ENCODE measurements at regions not wholly inside any gene's neighbourhood (a gene's known extent, or its start where the extent isn't known, plus 50 kb on each side); places are given as distances from the start of the nearest gene placed in this dataset.

DNA sequence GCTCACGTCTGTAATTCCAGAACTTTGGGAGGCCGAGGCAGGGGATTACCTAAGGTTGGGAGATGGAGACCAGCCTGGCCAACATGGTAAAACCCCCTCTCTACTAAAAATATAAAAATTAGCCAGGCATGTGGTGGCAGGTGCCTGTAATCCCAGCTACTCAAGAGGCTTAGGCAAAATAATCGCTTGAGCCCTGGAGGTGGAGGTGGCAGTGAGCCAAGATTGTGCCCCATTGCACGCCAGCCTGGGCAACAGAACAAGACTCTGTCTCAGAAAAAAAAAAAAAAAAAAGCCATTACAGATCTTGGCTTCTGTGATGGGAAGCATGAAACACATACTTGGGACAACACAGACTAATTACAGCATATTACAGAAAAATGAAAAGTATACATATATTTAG is 1404.5 kb upstream of the SPRY2 start:
- Mint-ChIP-seq H3K36me3 (ENCODE audit: low read depth) (no peaks in the 10 kb centered on the region), H3K27me3 (ENCODE audit: low read depth) (no peaks in the 10 kb centered on the region), H3K27ac (no peak overlapping the region), H3K9me3 (ENCODE audit: insufficient read depth) (peaks cover 8% of the 10 kb centered on the region), H3K4me3 (no peak overlapping the region), H3K4me1 (ENCODE audit: low read depth) (no peaks in the 10 kb centered on the region)
- ChIA-PET POLR2A (no interaction called here), CTCF (no interaction called here)
- ATAC-seq (no peak), DNase-seq (no peak)

DNA sequence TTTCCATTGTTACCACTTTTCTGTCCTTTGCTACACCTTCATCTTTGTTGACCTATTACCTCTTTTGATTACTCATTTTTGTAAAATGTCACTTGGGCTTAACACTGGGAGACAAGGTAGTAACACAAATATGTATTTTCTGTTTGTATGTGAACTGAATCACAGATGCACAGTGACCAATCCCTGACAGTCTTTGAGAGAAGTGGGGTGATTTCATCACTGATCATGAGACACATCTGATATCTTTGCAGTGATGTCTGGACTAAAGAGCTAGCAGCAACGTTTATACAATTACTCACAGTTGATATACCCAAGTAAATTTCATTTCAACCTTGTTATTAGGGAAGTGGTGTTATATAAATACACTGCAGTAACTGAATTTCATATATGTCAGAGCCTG is 1397.4 kb upstream of the SPRY2 start:
- DNase-seq (no peak), ATAC-seq (no peak)
- ChIA-PET CTCF (no interaction called here), POLR2A (no interaction called here)
- Mint-ChIP-seq H3K4me1 (ENCODE audit: low read depth) (no peaks in the 10 kb centered on the region), H3K4me3 (no peak overlapping the region), H3K36me3 (ENCODE audit: low read depth) (no peaks in the 10 kb centered on the region), H3K27me3 (ENCODE audit: low read depth) (no peaks in the 10 kb centered on the region), H3K27ac (no peak overlapping the region), H3K9me3 (ENCODE audit: insufficient read depth) (peaks cover 15% of the 10 kb centered on the region)

- no peaks in the 10 kb centered on the region for H3K36me3 Mint-ChIP-seq (ENCODE audit: low read depth)
Observed at GRCh38 chr13:81726037-81726726, 1385.3 kb upstream of the SPRY2 start.

GRCh38 chr13:81722456-81722855 is 1381.5 kb upstream of the SPRY2 start:
- Mint-ChIP-seq H3K9me3 (ENCODE audit: insufficient read depth) (peaks cover 33% of the 10 kb centered on the region), H3K4me3 (no peak overlapping the region), H3K4me1 (ENCODE audit: low read depth) (no peaks in the 10 kb centered on the region), H3K27ac (no peak overlapping the region), H3K27me3 (ENCODE audit: low read depth) (no peaks in the 10 kb centered on the region), H3K36me3 (ENCODE audit: low read depth) (no peaks in the 10 kb centered on the region)
- ATAC-seq, result no peak
- no peak for DNase-seq
- CTCF ChIA-PET, result no interaction called here
- POLR2A ChIA-PET, result no interaction called here

More at GRCh38 chr13:81726037-81726726, 1385.3 kb upstream of the SPRY2 start:
- DNase-seq (no peak), ATAC-seq (no peak)
- ChIA-PET POLR2A (no interaction called here), CTCF (no interaction called here)
- H3K4me3 Mint-ChIP-seq, result no peak overlapping the region
- H3K9me3 Mint-ChIP-seq (ENCODE audit: insufficient read depth), result peaks cover 24% of the 10 kb centered on the region
- H3K4me1 Mint-ChIP-seq (ENCODE audit: low read depth), result no peaks in the 10 kb centered on the region
- H3K27ac Mint-ChIP-seq, result no peak overlapping the region
- no peaks in the 10 kb centered on the region for H3K27me3 Mint-ChIP-seq (ENCODE audit: low read depth)

- Mint-ChIP-seq H3K4me3 (no peak overlapping the region), H3K27me3 (ENCODE audit: low read depth) (no peaks in the 10 kb centered on the region), H3K9me3 (ENCODE audit: insufficient read depth) (peaks cover 25% of the 10 kb centered on the region), H3K4me1 (ENCODE audit: low read depth) (no peaks in the 10 kb centered on the region), H3K36me3 (ENCODE audit: low read depth) (no peaks in the 10 kb centered on the region), H3K27ac (no peak overlapping the region)
- ChIA-PET POLR2A (no interaction called here), CTCF (no interaction called here)
- ATAC-seq, result no peak
- no peak for DNase-seq
Observed at GRCh38 chr13:81721400-81721799, 1380.5 kb upstream of the SPRY2 start.

DNA sequence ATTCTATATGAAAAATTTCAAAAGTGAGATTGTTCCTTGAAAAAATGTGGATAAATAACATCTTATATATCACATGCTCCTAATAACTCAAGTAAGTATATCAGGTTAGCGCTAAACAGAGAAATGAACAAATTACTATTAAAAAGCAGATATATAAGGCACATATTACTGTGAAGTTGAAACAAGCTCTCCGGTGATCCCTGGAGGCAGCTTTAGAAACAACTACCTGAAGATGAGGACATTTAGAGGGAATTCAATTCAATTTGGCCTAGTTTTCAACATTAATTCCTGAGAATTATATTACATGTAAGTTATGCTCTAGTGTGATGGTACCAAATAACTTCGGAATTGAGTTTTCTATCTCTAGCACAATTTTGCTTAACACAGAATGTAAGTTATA is 1373.6 kb upstream of the SPRY2 start:
- H3K4me1 Mint-ChIP-seq (ENCODE audit: low read depth), result no peaks in the 10 kb centered on the region

DNA sequence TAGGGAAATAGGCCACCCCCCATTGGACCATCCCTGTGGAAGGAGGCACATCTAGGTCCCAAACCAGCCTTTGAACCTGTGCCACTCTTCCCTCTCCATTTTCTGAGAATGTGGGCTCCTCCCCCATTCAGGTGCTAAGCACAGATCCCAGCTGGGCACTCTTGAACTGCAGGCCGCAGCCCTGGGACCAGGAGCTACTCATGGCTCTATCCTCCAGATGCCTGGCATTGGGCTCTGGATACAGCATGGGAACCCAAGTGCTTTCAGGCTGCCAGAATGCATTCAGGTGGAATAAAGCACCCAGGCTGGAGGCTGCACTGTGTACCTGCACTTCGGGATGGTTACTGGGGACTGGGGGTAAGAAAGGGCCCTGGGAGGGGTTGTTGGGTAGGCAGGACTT is 1372.3 kb upstream of the SPRY2 start:
- ATAC-seq (no peak), DNase-seq (no peak)
- POLR2A ChIA-PET, result no interaction called here
- CTCF ChIA-PET, result no interaction called here
- H3K4me3 Mint-ChIP-seq, result no peak overlapping the region
- no peaks in the 10 kb centered on the region for H3K36me3 Mint-ChIP-seq (ENCODE audit: low read depth)
- no peaks in the 10 kb centered on the region for H3K27me3 Mint-ChIP-seq (ENCODE audit: low read depth)
- H3K4me1 Mint-ChIP-seq (ENCODE audit: low read depth), result no peaks in the 10 kb centered on the region
- H3K9me3 Mint-ChIP-seq (ENCODE audit: insufficient read depth), result peaks cover 25% of the 10 kb centered on the region
- H3K27ac Mint-ChIP-seq, result no peak overlapping the region

More for the DNA sequence above, 1373.6 kb upstream of the SPRY2 start:
- H3K4me3 Mint-ChIP-seq, result no peak overlapping the region
- no peak for ATAC-seq
- ChIA-PET CTCF (no interaction called here), POLR2A (no interaction called here)
- no peak for DNase-seq
- no peaks in the 10 kb centered on the region for H3K36me3 Mint-ChIP-seq (ENCODE audit: low read depth)
- H3K27ac Mint-ChIP-seq, result no peak overlapping the region
- H3K9me3 Mint-ChIP-seq (ENCODE audit: insufficient read depth), result peaks cover 16% of the 10 kb centered on the region
- no peaks in the 10 kb centered on the region for H3K27me3 Mint-ChIP-seq (ENCODE audit: low read depth)

- POLR2A ChIA-PET, result no interaction called here
- no peaks in the 10 kb centered on the region for H3K36me3 Mint-ChIP-seq (ENCODE audit: low read depth)
- H3K27me3 Mint-ChIP-seq (ENCODE audit: low read depth), result no peaks in the 10 kb centered on the region
- DNase-seq (no peak), ATAC-seq (no peak)
- H3K4me1 Mint-ChIP-seq (ENCODE audit: low read depth), result no peaks in the 10 kb centered on the region
- CTCF ChIA-PET, result no interaction called here
- no peak overlapping the region for H3K4me3 Mint-ChIP-seq
- H3K27ac Mint-ChIP-seq, result no peak overlapping the region
- H3K9me3 Mint-ChIP-seq (ENCODE audit: insufficient read depth), result peaks cover 13% of the 10 kb centered on the region
Observed at GRCh38 chr13:81697826-81698225, 1356.9 kb upstream of the SPRY2 start.

DNA sequence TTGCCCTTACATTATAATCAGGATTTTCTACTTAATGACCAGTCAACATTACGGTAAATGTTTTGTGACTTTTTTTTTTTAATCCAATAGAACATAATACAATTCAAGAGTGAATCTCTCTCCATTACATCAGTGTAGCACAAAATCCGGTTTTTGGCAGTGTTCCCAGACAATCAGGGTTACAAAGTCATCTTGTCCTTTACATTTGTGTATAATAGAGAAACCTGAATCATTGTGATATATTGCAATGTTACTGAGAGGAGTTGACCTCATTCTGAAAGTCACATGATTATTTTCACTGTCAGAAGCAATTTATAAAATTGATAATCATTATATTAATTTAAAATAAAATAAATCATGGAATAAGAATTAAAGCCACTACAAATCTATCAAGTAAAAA is 1346.0 kb upstream of the SPRY2 start:
- Mint-ChIP-seq H3K4me1 (ENCODE audit: low read depth) (no peaks in the 10 kb centered on the region), H3K9me3 (ENCODE audit: insufficient read depth) (peaks cover 3% of the 10 kb centered on the region), H3K36me3 (ENCODE audit: low read depth) (no peaks in the 10 kb centered on the region), H3K27me3 (ENCODE audit: low read depth) (no peaks in the 10 kb centered on the region), H3K27ac (no peak overlapping the region), H3K4me3 (no peak overlapping the region)
- POLR2A ChIA-PET, result no interaction called here
- no peak for ATAC-seq
- DNase-seq, result no peak
- CTCF ChIA-PET, result no interaction called here

- DNase-seq (no peak), ATAC-seq (no peak)
- Mint-ChIP-seq H3K9me3 (ENCODE audit: insufficient read depth) (peaks cover 5% of the 10 kb centered on the region), H3K27me3 (ENCODE audit: low read depth) (no peaks in the 10 kb centered on the region), H3K4me1 (ENCODE audit: low read depth) (no peaks in the 10 kb centered on the region), H3K4me3 (no peak overlapping the region), H3K36me3 (ENCODE audit: low read depth) (no peaks in the 10 kb centered on the region), H3K27ac (no peak overlapping the region)
- CTCF ChIA-PET, result no interaction called here
- POLR2A ChIA-PET, result no interaction called here
Observed at GRCh38 chr13:81683521-81683920, 1342.6 kb upstream of the SPRY2 start.

DNA sequence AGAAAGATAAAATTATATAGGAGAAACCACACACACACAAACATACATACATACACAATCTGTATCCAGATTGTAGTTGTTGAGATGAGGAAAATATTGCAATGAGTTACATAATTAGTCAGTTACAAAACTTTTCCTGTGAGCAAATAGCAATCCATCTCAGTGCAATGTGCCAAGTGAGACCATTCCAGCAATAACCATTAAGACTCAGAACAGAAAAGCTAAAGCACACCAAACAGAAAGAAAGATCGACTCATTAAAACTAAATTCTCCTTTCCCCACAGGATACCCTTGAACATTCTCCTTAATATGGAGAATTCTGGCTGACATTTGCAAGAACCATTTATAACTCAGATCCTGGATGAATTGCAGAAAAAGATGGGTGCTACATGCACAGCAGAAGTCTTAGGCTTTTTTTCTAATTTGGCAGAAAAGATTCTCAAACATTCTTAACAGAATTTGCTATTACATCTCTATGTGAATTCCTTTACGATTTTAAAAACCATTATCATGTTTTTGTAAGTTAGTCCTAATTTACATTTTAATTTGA is 1341.2 kb upstream of the SPRY2 start:
- ChIA-PET CTCF (no interaction called here), POLR2A (no interaction called here)
- Mint-ChIP-seq H3K27ac (no peak overlapping the region), H3K4me3 (no peak overlapping the region), H3K9me3 (ENCODE audit: insufficient read depth) (peaks cover 7% of the 10 kb centered on the region), H3K27me3 (ENCODE audit: low read depth) (no peaks in the 10 kb centered on the region), H3K36me3 (ENCODE audit: low read depth) (no peaks in the 10 kb centered on the region), H3K4me1 (ENCODE audit: low read depth) (no peaks in the 10 kb centered on the region)
- no peak for DNase-seq
- ATAC-seq, result no peak

DNA sequence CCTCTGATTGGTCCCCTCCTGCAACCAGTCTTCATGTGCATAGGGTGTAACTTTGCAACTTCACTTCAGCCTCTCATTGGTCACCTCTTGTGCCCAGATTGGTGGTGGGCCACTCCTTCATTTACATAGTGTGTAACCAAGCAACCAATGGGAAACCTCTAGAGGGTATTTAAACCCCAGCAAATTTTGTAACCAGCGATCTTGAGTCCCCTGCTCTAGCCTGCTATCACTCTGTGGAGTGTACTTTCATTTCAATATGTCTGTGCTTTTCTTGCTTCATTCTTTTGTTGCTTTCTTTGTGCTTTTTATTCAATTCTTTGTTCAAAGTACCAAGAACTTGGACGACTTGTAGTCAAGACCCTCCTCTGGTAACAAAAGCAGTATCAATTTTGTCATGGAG is 1336.9 kb upstream of the SPRY2 start:
- Mint-ChIP-seq H3K27ac (no peak overlapping the region), H3K9me3 (ENCODE audit: insufficient read depth) (peaks cover 7% of the 10 kb centered on the region), H3K4me1 (ENCODE audit: low read depth) (no peaks in the 10 kb centered on the region), H3K4me3 (no peak overlapping the region), H3K27me3 (ENCODE audit: low read depth) (no peaks in the 10 kb centered on the region), H3K36me3 (ENCODE audit: low read depth) (no peaks in the 10 kb centered on the region)
- ATAC-seq (no peak), DNase-seq (no peak)
- CTCF ChIA-PET, result no interaction called here
- POLR2A ChIA-PET, result no interaction called here

GRCh38 chr13:81676008-81676407 is 1335.1 kb upstream of the SPRY2 start:
- ATAC-seq (no peak), DNase-seq (no peak)
- no peak overlapping the region for H3K27ac Mint-ChIP-seq
- H3K27me3 Mint-ChIP-seq (ENCODE audit: low read depth), result no peaks in the 10 kb centered on the region
- H3K36me3 Mint-ChIP-seq (ENCODE audit: low read depth), result no peaks in the 10 kb centered on the region
- H3K9me3 Mint-ChIP-seq (ENCODE audit: insufficient read depth), result peaks cover 9% of the 10 kb centered on the region
- no peaks in the 10 kb centered on the region for H3K4me1 Mint-ChIP-seq (ENCODE audit: low read depth)
- ChIA-PET CTCF (no interaction called here), POLR2A (no interaction called here)
- no peak overlapping the region for H3K4me3 Mint-ChIP-seq
